Fibroblast of pulmonary artery (primary cell): ENCODE measurements at regions not wholly inside any gene's neighbourhood (a gene's known extent, or its start where the extent isn't known, plus 50 kb on each side); places are given as distances from the start of the nearest gene placed in this dataset.
A peak's percentile ranks its signal among the peaks of the same experiment; 100 is the strongest.
"Not testable (repeated sequence)": the region's sequence is repeated elsewhere in the genome, so short reads cannot be mapped to it uniquely, and the experiment has no call there.

Source experiments
- DNase-seq: peaks from one replicate; pipeline ENCODE4 v3.0.0-alpha.2; 2010; ENCODE audit warnings: low read depth
- H3K4me3 ChIP-seq: replicated peaks from 2 replicates; pipeline ENCODE4 v1.5.1; 2011; ENCODE audit warnings: low read depth, mild to moderate bottlenecking, control low read depth, low read length, moderate library complexity
- TF ChIP-seq, protein P1 (sequence below): IDR thresholded peaks from 2 replicates; pipeline ENCODE4 v1.5.1; 2011; ENCODE audit warnings: mild to moderate bottlenecking, control low read depth, low read length, inconsistent platforms; ENCODE audit errors: missing control alignments

DNA sequence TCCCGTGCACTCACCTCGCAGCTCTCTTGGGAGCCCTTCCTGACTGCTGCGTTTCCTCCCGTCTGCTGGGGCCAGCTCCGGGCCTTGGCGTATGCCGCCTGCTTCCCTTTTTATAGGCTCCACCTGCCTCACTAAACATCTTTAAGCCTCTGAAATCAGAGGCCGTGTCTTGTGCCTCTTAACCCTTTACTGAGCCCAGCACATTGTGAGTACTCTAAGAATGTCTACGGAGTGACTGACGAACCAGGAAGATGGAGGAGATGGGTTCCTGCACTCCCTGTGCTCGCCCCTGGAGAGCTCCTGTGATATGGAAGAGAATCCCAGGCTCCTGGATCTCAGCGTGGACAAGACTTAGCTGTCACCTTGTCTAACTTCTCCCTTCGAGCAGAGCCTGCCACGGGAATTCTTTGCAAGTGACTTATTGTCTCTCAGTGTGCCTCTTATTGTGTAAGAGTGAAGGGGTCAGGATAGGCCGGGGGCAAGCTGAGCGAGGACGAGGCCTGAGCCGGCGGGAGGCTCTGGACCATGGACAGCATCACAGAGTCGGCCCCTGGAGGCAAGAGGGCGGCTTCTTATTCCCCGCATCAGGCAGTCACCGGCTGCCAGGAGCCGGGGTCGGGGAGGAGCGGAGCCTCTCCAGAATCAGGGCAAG is 70.9 kb upstream of the CCDC167 start:
- no peak for DNase-seq
- TF ChIP-seq, protein P1, sequence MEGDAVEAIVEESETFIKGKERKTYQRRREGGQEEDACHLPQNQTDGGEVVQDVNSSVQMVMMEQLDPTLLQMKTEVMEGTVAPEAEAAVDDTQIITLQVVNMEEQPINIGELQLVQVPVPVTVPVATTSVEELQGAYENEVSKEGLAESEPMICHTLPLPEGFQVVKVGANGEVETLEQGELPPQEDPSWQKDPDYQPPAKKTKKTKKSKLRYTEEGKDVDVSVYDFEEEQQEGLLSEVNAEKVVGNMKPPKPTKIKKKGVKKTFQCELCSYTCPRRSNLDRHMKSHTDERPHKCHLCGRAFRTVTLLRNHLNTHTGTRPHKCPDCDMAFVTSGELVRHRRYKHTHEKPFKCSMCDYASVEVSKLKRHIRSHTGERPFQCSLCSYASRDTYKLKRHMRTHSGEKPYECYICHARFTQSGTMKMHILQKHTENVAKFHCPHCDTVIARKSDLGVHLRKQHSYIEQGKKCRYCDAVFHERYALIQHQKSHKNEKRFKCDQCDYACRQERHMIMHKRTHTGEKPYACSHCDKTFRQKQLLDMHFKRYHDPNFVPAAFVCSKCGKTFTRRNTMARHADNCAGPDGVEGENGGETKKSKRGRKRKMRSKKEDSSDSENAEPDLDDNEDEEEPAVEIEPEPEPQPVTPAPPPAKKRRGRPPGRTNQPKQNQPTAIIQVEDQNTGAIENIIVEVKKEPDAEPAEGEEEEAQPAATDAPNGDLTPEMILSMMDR = no peak
- H3K4me3 ChIP-seq = no peak overlapping the region

DNA sequence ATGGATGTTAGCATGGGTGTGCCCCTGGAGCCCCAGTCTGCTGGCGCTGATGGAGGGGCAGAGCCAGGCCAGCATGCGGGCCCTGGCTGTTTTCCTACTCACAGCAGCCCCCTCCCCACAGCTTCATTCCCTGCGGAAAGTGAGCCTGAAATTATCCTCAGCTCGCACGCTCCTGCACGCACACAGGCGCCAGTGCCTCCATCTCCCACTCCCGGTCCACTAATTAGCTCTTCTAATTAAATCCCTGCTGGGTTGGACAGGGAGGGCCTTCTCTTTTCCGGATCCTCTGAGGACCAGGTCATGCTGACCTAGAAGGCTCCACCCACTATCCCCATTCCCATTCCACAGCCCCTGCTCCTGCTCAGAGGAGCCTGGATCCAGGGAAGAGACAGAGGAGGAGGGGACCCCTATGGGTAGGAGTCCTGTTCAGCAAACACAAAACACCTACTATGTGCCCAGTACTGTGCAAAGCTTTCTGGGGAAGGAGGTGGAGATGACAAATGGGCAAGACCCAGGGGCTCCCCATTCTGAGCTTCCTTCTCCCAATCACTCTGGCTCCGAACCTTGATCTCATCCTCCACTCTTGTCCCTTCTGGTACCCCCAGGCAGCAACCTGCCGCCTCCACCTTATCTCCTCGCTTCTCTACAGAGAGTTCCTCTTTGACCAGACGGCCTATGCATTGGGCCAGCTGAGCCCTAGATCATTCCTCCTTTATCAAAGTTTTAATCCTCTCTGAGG is 70.2 kb upstream of the CCDC167 start:
- H3K4me3 ChIP-seq = no peak overlapping the region
- no peak for DNase-seq
- TF ChIP-seq, protein P1 = no peak

- no peak overlapping the region for H3K4me3 ChIP-seq
- no peak for DNase-seq
- TF ChIP-seq, protein P1 = no peak
These were observed 69.6 kb upstream of the CCDC167 start for GRCh38 chr6:37569317-37569716.

DNA sequence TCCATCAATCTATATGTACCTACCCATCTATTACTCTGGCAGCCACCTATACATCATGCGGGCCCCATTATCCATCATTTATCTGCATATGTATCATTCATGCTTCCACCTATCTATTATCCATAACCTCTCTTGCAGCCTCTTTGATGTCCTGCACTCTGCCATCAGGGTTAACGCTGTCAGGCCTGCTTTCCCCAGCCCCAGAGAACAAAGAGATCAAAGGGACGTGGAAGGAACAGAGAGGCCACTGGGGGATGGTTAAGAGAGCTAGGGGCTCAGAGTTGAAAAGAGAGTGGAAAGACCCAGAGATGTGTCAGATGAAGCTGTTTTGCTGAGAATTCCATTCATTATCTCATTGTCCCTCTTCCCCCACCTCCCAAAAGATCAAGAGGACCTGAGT is 67.3 kb upstream of the CCDC167 start:
- no peak for DNase-seq
- TF ChIP-seq, protein P1 = no peak
- H3K4me3 ChIP-seq = no peak overlapping the region

DNA sequence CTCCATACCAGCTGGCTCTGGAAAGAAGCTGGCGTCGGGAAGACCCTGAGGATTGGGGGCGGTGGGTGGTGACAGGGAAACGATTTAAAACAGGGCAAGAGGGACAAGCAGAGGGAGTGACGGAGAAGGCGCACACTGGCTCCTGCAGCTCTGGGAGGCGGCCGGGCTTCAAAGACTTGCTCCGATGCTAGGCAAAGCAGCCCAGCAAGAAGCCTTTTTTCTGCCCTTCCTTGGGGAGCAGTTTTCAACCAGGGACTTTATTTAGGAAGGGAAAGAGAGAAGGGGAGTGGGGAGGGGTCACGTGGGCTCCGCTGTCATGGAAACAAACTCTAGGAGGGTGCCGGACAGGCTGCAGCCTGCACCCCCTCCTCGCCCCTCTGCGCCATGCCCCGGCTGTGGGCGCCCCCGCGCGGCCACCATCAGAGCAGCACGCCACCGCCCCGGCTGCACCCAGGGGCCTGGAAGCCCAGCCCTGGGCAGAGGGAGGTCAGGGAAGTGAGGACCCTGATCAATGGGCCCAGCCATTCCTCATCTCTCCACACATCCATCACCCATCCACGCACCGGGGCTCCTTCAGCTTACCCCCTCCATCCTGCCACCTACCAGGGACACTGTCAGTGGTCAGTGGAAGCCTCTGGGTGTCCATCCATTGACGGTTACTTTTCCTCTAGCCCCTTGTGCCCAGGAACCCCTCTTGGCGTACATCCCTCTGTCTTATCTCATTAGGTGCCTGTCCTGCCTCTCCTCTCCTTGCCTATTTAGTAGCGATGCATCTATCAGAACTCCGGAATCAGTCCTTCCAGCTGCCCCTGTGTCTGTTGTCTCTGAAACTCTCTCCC is 66.6 kb upstream of the CCDC167 start:
- H3K4me3 ChIP-seq = peak overlapping the region; percentile 38
- TF ChIP-seq, protein P1 = peak; percentile 56
- DNase-seq = peak; percentile 29

DNA sequence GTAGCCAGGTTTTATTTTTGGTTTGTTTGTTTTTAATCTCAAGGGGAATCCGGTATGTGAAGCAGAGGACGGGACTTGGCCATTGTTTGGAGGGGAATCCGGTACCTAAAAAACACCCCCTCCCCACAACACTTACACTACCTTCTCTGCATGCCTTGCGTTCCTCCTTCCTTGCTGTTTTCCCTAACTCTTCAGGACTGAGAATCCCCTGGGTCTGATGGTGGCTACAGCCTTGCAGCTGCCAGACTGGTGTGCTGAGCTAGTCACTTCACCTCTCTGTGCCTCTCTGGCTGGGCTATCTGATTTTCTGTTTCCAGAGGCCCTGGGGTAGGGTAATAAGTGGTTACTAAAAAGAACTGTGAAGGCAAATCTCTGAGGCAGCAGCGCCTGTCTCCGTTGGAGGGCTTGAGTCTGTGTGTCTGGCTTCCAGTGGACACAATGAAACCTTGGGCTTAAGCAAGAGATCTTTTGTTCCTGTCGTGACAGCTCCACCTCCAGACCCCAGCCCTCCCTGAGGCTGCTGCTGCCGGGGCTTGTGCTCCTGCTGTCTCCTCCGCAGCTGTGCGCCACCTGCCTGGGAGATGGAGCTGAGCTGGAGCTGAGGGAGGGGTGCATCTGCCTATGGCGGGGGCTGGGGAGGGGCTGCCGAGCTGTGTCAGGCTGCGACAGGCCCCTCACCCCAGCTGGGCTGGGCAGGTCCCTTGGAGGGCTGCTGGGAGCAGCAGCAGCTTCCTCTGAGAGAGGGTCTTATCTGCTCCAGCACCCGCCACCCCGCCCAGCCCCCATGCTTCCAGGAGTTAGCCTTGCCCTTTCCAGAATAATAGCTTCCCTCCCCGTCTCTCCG is 65.8 kb upstream of the CCDC167 start:
- DNase-seq = peak; percentile 13
- TF ChIP-seq, protein P1 = no peak
- H3K4me3 ChIP-seq = peak overlapping the region; percentile 38

GRCh38 chr6:37562926-37563288 is 63.2 kb upstream of the CCDC167 start:
- not testable (repeated sequence) for H3K4me3 ChIP-seq, DNase-seq
